PC-3 (cell line): ENCODE measurements at regions not wholly inside any gene's neighbourhood (a gene's known extent, or its start where the extent isn't known, plus 50 kb on each side); places are given as distances from the start of the nearest gene placed in this dataset.

ENCODE experiments used
- CTCF ChIP-seq: fragments of 300-600 bp; sonication (generic); conservative IDR thresholded peaks from 2 replicates; pipeline ENCODE4 v1.5.1; 2017; ENCODE audit warnings: antibody characterized with exemption, low read depth, mild to moderate bottlenecking, low read length
- EZH2 ChIP-seq: fragments of 300-600 bp; sonication (generic); IDR thresholded peaks from one replicate; pipeline ENCODE4 v1.6.1; 2017; ENCODE audit warnings: antibody characterized with exemption, mild to moderate bottlenecking, low read length; ENCODE audit not compliant: unreplicated experiment

- no peak for TF ChIP-seq CTCF
- TF ChIP-seq EZH2: no peak
These were observed 88.1 kb upstream of the AGAP1 start for GRCh38 chr2:235405612-235406361.
